Thyroid gland (tissue), 4 donors: ENCODE measurements at regions not wholly inside any gene's neighbourhood (a gene's known extent, or its start where the extent isn't known, plus 50 kb on each side); places are given as distances from the start of the nearest gene placed in this dataset.

Source experiments
- DNase-seq, 2 donors: peaks; one replicate each; pipeline ENCODE4 v3.0.0-alpha.2; 2019
- H3K27ac ChIP-seq, 3 donors: fragments of 200-600 bp; sonication (generic); 1 replicate in 2 of 3; 2 replicates in 1 of 3; pipeline ENCODE4 v1.5.1; 2016 to 2019; ENCODE audit warnings: mild to moderate bottlenecking in 1 of 3, moderate library complexity in 1 of 3
- H3K27me3 ChIP-seq: fragments of 200-600 bp; sonication (generic); one replicate; pipeline ENCODE4 v1.5.1; 2019
- H3K36me3 ChIP-seq, 2 donors: fragments of 200-600 bp; sonication (generic); one replicate each; pipeline ENCODE4 v1.5.1; 2016 to 2019
- H3K4me1 ChIP-seq, 2 donors: fragments of 200-600 bp; sonication (generic); one replicate each; pipeline ENCODE4 v1.5.1; 2017 to 2019
- H3K4me3 ChIP-seq, 3 donors: fragments of 200-600 bp; sonication (generic); replicated peaks in 1 of 3; 1 replicate in 2 of 3; 2 replicates in 1 of 3; pipeline ENCODE4 v1.5.1; 2016; ENCODE audit warnings: mild to moderate bottlenecking in 1 of 3
- H3K9me3 ChIP-seq: fragments of 200-600 bp; sonication (generic); one replicate; pipeline ENCODE4 v1.5.1; 2017
- CTCF ChIP-seq, 6 experiments: fragments of 200-600 bp in 3 of 6; fragments of 450-650 bp in 3 of 6; sonication (generic) in 3 of 6; IDR thresholded peaks; one replicate each; pipeline ENCODE4 v1.5.1; 2016 to 2019; ENCODE audit warnings: antibody characterized with exemption in 6 of 6, mild to moderate bottlenecking in 2 of 6, inconsistent platforms in 1 of 6, moderate library complexity in 1 of 6
- POLR2A ChIP-seq, 2 donors: fragments of 450-650 bp; IDR thresholded peaks; one replicate each; pipeline ENCODE4 v1.6.1; 2017; ENCODE audit warnings: antibody characterized with exemption in 2 of 2, mild to moderate bottlenecking in 2 of 2, moderate library complexity in 1 of 2
- WGBS, 2 donors: methylation state at CpG; one replicate each; pipeline ENCODE4 v1.1.5; 2017; 5-methylcytosine and 5-hydroxymethylcytosine counted together
- intact Hi-C: fragments of 100-400 bp; cut with DNase I; formaldehyde crosslinking; loops from one replicate; pipeline ENCODE4 v1.15.1; 2023

GRCh38 chr11:64447831-64448598 is 89.1 kb downstream of the RPS6KA4 start:
- Histone ChIP-seq H3K9me3 (no peaks in the 10 kb centered on the region), H3K36me3 (no peaks in the 10 kb centered on the region), H3K4me1 (peaks cover 11 to 15% of the 10 kb centered on the region in 2 donors), H3K27me3 (no peaks in the 10 kb centered on the region), H3K4me3 (no peak overlapping the region), H3K27ac (no peak overlapping the region)
- TF ChIP-seq POLR2A (IDR thresholded peaks at IDR 0.05): no peak
- TF ChIP-seq CTCF (IDR thresholded peaks at IDR 0.05): no peak
- DNase-seq: no peak
- WGBS, 2 donors: 29 to 38% methylated on average over 17 of the region's 17 CpGs
- intact Hi-C loops: no loop called here

- 1 to 2% methylated on average over 24 to 33 of the region's 37 CpGs for WGBS, 2 donors
- Histone ChIP-seq H3K27me3 (no peaks in the 10 kb centered on the region), H3K27ac (no peak overlapping the region), H3K36me3 (no peaks in the 10 kb centered on the region), H3K4me1 (peaks cover 11 to 15% of the 10 kb centered on the region in 2 donors), H3K9me3 (no peaks in the 10 kb centered on the region), H3K4me3 (peak overlapping the region in 1 of 3 donors; percentile 19)
- TF ChIP-seq CTCF (IDR thresholded peaks at IDR 0.05) (peak; percentile 27 to 91 (median 76)), POLR2A (IDR thresholded peaks at IDR 0.05) (no peak)
- intact Hi-C loops: no loop called here
- peak; percentile 77 to 81 for DNase-seq
Measured at GRCh38 chr11:64448599-64449380, 89.8 kb downstream of the RPS6KA4 start.

- Histone ChIP-seq H3K4me3 (peak overlapping the region in 1 of 3 donors; percentile 19), H3K27ac (no peak overlapping the region), H3K9me3 (no peaks in the 10 kb centered on the region), H3K4me1 (peaks cover 11 to 15% of the 10 kb centered on the region in 2 donors), H3K36me3 (no peaks in the 10 kb centered on the region), H3K27me3 (no peaks in the 10 kb centered on the region)
- peak; percentile 49 to 54 for DNase-seq
- intact Hi-C loops: no loop called here
- no peak for TF ChIP-seq POLR2A (IDR thresholded peaks at IDR 0.05)
- peak; percentile 42 to 82 (median 50) for TF ChIP-seq CTCF (IDR thresholded peaks at IDR 0.05)
- 28 to 43% methylated on average over 16 to 31 of the region's 31 CpGs for WGBS, 2 donors
Measured at GRCh38 chr11:64449381-64450167, 90.6 kb downstream of the RPS6KA4 start.

- intact Hi-C loops: no loop called here
- TF ChIP-seq POLR2A (IDR thresholded peaks at IDR 0.05): no peak
- no peak for TF ChIP-seq CTCF (IDR thresholded peaks at IDR 0.05)
- 96 to 98% methylated on average over 2 of the region's 2 CpGs for WGBS, 2 donors
- no peak for DNase-seq
- Histone ChIP-seq H3K4me3 (no peak overlapping the region), H3K27me3 (no peaks in the 10 kb centered on the region), H3K4me1 (peaks cover 11 to 15% of the 10 kb centered on the region in 2 donors), H3K9me3 (no peaks in the 10 kb centered on the region), H3K27ac (no peak overlapping the region), H3K36me3 (no peaks in the 10 kb centered on the region)
Measured at GRCh38 chr11:64450168-64450560, 91.2 kb downstream of the RPS6KA4 start.
